ENCODE measurements at regions not wholly inside any gene's neighbourhood (a gene's known extent, or its start where the extent isn't known, plus 50 kb on each side); places are given as distances from the start of the nearest gene placed in this dataset.

DNA sequence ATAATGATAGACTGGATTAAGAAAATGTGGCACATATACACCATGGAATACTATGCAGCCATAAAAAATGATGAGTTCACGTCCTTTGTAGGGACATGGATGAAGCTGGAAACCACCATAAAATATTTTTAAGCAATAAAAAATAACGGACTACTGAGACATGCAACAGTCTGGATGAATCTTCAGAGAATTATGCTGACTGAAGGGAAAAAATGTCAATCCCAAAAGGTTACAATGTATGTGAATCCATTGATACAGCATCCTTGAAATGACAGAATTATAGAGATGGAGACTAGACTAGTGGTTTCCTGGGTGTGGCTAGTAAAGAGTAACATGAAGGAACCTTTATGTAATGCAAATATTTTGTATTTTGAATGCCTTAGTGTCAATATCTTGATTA lies 1808.6 kb upstream of the NUDT12 start:
- TF ChIP-seq, protein P1, sequence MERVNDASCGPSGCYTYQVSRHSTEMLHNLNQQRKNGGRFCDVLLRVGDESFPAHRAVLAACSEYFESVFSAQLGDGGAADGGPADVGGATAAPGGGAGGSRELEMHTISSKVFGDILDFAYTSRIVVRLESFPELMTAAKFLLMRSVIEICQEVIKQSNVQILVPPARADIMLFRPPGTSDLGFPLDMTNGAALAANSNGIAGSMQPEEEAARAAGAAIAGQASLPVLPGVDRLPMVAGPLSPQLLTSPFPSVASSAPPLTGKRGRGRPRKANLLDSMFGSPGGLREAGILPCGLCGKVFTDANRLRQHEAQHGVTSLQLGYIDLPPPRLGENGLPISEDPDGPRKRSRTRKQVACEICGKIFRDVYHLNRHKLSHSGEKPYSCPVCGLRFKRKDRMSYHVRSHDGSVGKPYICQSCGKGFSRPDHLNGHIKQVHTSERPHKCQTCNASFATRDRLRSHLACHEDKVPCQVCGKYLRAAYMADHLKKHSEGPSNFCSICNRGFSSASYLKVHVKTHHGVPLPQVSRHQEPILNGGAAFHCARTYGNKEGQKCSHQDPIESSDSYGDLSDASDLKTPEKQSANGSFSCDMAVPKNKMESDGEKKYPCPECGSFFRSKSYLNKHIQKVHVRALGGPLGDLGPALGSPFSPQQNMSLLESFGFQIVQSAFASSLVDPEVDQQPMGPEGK (CRISPR knock-in tag; IDR thresholded peaks at IDR 0.05; ENCODE audit: borderline replicate concordance): no peak
- TF ChIP-seq ZFP30 (CRISPR knock-in tag; IDR thresholded peaks at IDR 0.05) (no peak), PPARA (CRISPR knock-in tag; IDR thresholded peaks at IDR 0.05; ENCODE audit: borderline replicate concordance) (no peak), ZNF8 (CRISPR knock-in tag; IDR thresholded peaks at IDR 0.05) (no peak), TOX (CRISPR knock-in tag; IDR thresholded peaks at IDR 0.05; ENCODE audit: borderline replicate concordance) (no peak), ZC3H10 (CRISPR knock-in tag; IDR thresholded peaks at IDR 0.05) (no peak), ARNTL (CRISPR knock-in tag; IDR thresholded peaks at IDR 0.05; ENCODE audit: borderline replicate concordance, low read depth) (no peak), ZNF70 (CRISPR knock-in tag; IDR thresholded peaks at IDR 0.05) (no peak), TSHZ2 (CRISPR knock-in tag; IDR thresholded peaks at IDR 0.05) (no peak)
- TF ChIP-seq, protein P2, sequence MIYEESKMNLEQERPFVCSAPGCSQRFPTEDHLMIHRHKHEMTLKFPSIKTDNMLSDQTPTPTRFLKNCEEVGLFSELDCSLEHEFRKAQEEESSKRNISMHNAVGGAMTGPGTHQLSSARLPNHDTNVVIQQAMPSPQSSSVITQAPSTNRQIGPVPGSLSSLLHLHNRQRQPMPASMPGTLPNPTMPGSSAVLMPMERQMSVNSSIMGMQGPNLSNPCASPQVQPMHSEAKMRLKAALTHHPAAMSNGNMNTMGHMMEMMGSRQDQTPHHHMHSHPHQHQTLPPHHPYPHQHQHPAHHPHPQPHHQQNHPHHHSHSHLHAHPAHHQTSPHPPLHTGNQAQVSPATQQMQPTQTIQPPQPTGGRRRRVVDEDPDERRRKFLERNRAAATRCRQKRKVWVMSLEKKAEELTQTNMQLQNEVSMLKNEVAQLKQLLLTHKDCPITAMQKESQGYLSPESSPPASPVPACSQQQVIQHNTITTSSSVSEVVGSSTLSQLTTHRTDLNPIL (CRISPR knock-in tag; IDR thresholded peaks at IDR 0.05; ENCODE audit: low read depth): no peak
- no peak for ATAC-seq

DNA sequence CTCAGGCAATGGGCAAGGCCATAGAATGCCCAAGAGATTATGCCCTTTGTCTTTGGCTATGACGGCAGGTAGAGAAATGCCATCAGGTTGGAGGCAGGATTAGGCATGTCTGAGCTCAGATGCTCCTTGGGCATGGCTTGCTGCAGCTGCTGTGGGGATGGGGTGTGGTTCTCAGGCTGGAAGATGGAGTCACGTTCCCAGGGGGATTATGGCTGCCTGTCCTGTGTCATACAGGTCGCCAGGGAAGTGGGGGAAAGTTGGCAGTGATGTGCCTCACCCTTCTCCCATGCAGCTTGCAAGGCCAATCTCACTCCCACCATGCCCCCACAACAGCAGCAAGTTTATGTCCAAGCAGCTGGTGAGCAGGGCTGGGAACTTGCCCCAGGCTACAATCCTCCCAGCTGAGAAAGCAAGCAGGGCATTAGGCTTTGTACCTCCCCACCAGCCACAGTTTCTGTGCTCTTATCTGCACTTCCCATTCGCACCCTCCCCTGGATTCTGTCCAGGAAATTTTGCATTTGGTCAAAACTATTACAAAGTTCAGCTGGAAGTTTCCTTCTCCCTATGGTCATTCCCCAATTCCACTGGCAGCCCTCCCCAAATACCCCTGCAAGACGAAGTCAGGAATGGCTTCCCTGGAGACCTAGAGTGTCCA lies 1788.0 kb upstream of the NUDT12 start:
- ATAC-seq: no peak

More for the DNA sequence above, 1788.0 kb upstream of the NUDT12 start:
- no peak for TF ChIP-seq ARNTL (CRISPR knock-in tag; IDR thresholded peaks at IDR 0.05; ENCODE audit: borderline replicate concordance, low read depth)
- TF ChIP-seq, protein P2 (CRISPR knock-in tag; IDR thresholded peaks at IDR 0.05; ENCODE audit: low read depth): no peak
- TF ChIP-seq GLIS3 (CRISPR knock-in tag; IDR thresholded peaks at IDR 0.05): no peak
- no peak for TF ChIP-seq ZC3H10 (CRISPR knock-in tag; IDR thresholded peaks at IDR 0.05)
- TF ChIP-seq ZNF565 (CRISPR knock-in tag; conservative IDR thresholded peaks at IDR 0.05; ENCODE audit: low read depth): no peak
- TF ChIP-seq, protein P1 (CRISPR knock-in tag; IDR thresholded peaks at IDR 0.05; ENCODE audit: borderline replicate concordance): no peak
- no peak for TF ChIP-seq TSHZ2 (CRISPR knock-in tag; IDR thresholded peaks at IDR 0.05)
- TF ChIP-seq ZNF70 (CRISPR knock-in tag; IDR thresholded peaks at IDR 0.05): no peak
- TF ChIP-seq ISL1 (CRISPR knock-in tag; IDR thresholded peaks at IDR 0.05): no peak
